ENCODE measurements at regions not wholly inside any gene's neighbourhood (a gene's known extent, or its start where the extent isn't known, plus 50 kb on each side); places are given as distances from the start of the nearest gene placed in this dataset.

GRCh38 chr1:240711020-240711419 is 99.1 kb upstream of the GREM2 start:
- no peak for TF ChIP-seq POLR2A (IDR thresholded peaks at IDR 0.05)
- TF ChIP-seq CTCF (IDR thresholded peaks at IDR 0.05): no peak
